Keratinocyte (primary cell): ENCODE measurements at regions not wholly inside any gene's neighbourhood (a gene's known extent, or its start where the extent isn't known, plus 50 kb on each side); places are given as distances from the start of the nearest gene placed in this dataset.

Source experiments
- CTCF ChIP-seq, 3 experiments: IDR thresholded peaks in 1 of 3; conservative IDR thresholded peaks in 1 of 3; optimal IDR thresholded peaks in 1 of 3; 2 replicates in 2 of 3; 3 replicates in 1 of 3; pipeline versions ENCODE3 to v1.5.1; 2011; ENCODE audit warnings: low read length in 3 of 3, mild to moderate bottlenecking in 3 of 3, moderate library complexity in 2 of 3, control low read depth in 1 of 3, inconsistent platforms in 1 of 3; ENCODE audit not compliant: insufficient read depth in 2 of 3; ENCODE audit errors: extremely low read depth in 1 of 3
- EZH2 ChIP-seq: IDR thresholded peaks from one replicate; pipeline ENCODE4 v1.6.1; 2012; ENCODE audit warnings: inconsistent platforms, mild to moderate bottlenecking, low read length, moderate library complexity

- no peak for TF ChIP-seq CTCF (optimal IDR thresholded peaks at IDR 0.05 in 1 of 3, IDR thresholded peaks at IDR 0.05 in 1 of 3, conservative IDR thresholded peaks at IDR 0.05 in 1 of 3; ENCODE audit: extremely low read depth in 1 of 3, insufficient read depth in 2 of 3, low read length in 3 of 3)
- no peak for TF ChIP-seq EZH2
Measured at GRCh38 chr6:112665114-112665513, 318.0 kb downstream of the RFPL4B start.
